ENCODE measurements at regions not wholly inside any gene's neighbourhood (a gene's known extent, or its start where the extent isn't known, plus 50 kb on each side); places are given as distances from the start of the nearest gene placed in this dataset.

- H3K4me2 ChIP-seq (ENCODE audit: extremely low read depth, insufficient read depth, low read length) = no peak overlapping the region
- H3K27ac ChIP-seq (ENCODE audit: insufficient read depth, low read length) = no peak overlapping the region
- TF ChIP-seq CTCF (conservative IDR thresholded peaks at IDR 0.05 in 1 of 2, IDR thresholded peaks at IDR 0.05 in 1 of 2; ENCODE audit: low read depth in 1 of 2, low read length in 2 of 2) (no peak), EZH2 (IDR thresholded peaks at IDR 0.05; ENCODE audit: low read length, missing control alignments) (no peak)
- no peak overlapping the region for H3K9ac ChIP-seq (ENCODE audit: insufficient read depth, low read length)
- H3K4me1 ChIP-seq (ENCODE audit: control insufficient read depth, extremely low read depth, insufficient read depth, low read length) = no peaks in the 10 kb centered on the region
- no peak overlapping the region for H2AFZ ChIP-seq (ENCODE audit: low read length)
- H3K27me3 ChIP-seq (ENCODE audit: control insufficient read depth, insufficient read depth, low read length) = no peaks in the 10 kb centered on the region
- no peaks in the 10 kb centered on the region for H4K20me1 ChIP-seq (ENCODE audit: control insufficient read depth, extremely low read depth, insufficient read depth, low read length)
- no peaks in the 10 kb centered on the region for H3K9me3 ChIP-seq (ENCODE audit: control insufficient read depth, insufficient read depth, low read depth, low read length)
- no peaks in the 10 kb centered on the region for H3K79me2 ChIP-seq (ENCODE audit: control insufficient read depth, insufficient read depth, low read length)
- no peaks in the 10 kb centered on the region for H3K36me3 ChIP-seq (ENCODE audit: control insufficient read depth, insufficient read depth, low read length)
- H3K4me3 ChIP-seq (replicated peaks in 1 of 4; ENCODE audit: control extremely low read depth in 1 of 4, insufficient read depth in 1 of 4, low read depth in 3 of 4, low read length in 4 of 4) = no peak overlapping the region
- DNase-seq (ENCODE audit: low read depth in 2 of 2) = no peak
Measured at GRCh38 chr6:23267651-23268050, 698.3 kb downstream of the HDGFL1 start.

GRCh38 chr6:23268348-23268747, 699.0 kb downstream of the HDGFL1 start:
- Histone ChIP-seq H3K79me2 (ENCODE audit: control insufficient read depth, insufficient read depth, low read length) (no peaks in the 10 kb centered on the region), H3K27me3 (ENCODE audit: control insufficient read depth, insufficient read depth, low read length) (no peaks in the 10 kb centered on the region), H3K4me3 (replicated peaks in 1 of 4; ENCODE audit: control extremely low read depth in 1 of 4, insufficient read depth in 1 of 4, low read depth in 3 of 4, low read length in 4 of 4) (no peak overlapping the region), H3K36me3 (ENCODE audit: control insufficient read depth, insufficient read depth, low read length) (no peaks in the 10 kb centered on the region), H3K4me2 (ENCODE audit: extremely low read depth, insufficient read depth, low read length) (no peak overlapping the region), H2AFZ (ENCODE audit: low read length) (no peak overlapping the region), H3K4me1 (ENCODE audit: control insufficient read depth, extremely low read depth, insufficient read depth, low read length) (no peaks in the 10 kb centered on the region), H3K9ac (ENCODE audit: insufficient read depth, low read length) (no peak overlapping the region), H3K27ac (ENCODE audit: insufficient read depth, low read length) (no peak overlapping the region), H4K20me1 (ENCODE audit: control insufficient read depth, extremely low read depth, insufficient read depth, low read length) (no peaks in the 10 kb centered on the region), H3K9me3 (ENCODE audit: control insufficient read depth, insufficient read depth, low read depth, low read length) (no peaks in the 10 kb centered on the region)
- DNase-seq (ENCODE audit: low read depth in 2 of 2) = no peak
- TF ChIP-seq EZH2 (IDR thresholded peaks at IDR 0.05; ENCODE audit: low read length, missing control alignments) = no peak
- no peak for TF ChIP-seq CTCF (conservative IDR thresholded peaks at IDR 0.05 in 1 of 2, IDR thresholded peaks at IDR 0.05 in 1 of 2; ENCODE audit: low read depth in 1 of 2, low read length in 2 of 2)

GRCh38 chr6:23269436-23269835, 700.1 kb downstream of the HDGFL1 start:
- Histone ChIP-seq H4K20me1 (ENCODE audit: control insufficient read depth, extremely low read depth, insufficient read depth, low read length) (no peaks in the 10 kb centered on the region), H3K4me3 (replicated peaks in 1 of 4; ENCODE audit: control extremely low read depth in 1 of 4, insufficient read depth in 1 of 4, low read depth in 3 of 4, low read length in 4 of 4) (no peak overlapping the region), H3K27ac (ENCODE audit: insufficient read depth, low read length) (no peak overlapping the region), H3K4me1 (ENCODE audit: control insufficient read depth, extremely low read depth, insufficient read depth, low read length) (no peaks in the 10 kb centered on the region), H3K9ac (ENCODE audit: insufficient read depth, low read length) (no peak overlapping the region), H3K9me3 (ENCODE audit: control insufficient read depth, insufficient read depth, low read depth, low read length) (no peaks in the 10 kb centered on the region), H3K4me2 (ENCODE audit: extremely low read depth, insufficient read depth, low read length) (no peak overlapping the region), H3K36me3 (ENCODE audit: control insufficient read depth, insufficient read depth, low read length) (no peaks in the 10 kb centered on the region), H3K79me2 (ENCODE audit: control insufficient read depth, insufficient read depth, low read length) (no peaks in the 10 kb centered on the region), H2AFZ (ENCODE audit: low read length) (no peak overlapping the region), H3K27me3 (ENCODE audit: control insufficient read depth, insufficient read depth, low read length) (no peaks in the 10 kb centered on the region)
- DNase-seq (ENCODE audit: low read depth in 2 of 2) = peak in 1 of 2 donors; percentile 50
- TF ChIP-seq CTCF (conservative IDR thresholded peaks at IDR 0.05 in 1 of 2, IDR thresholded peaks at IDR 0.05 in 1 of 2; ENCODE audit: low read depth in 1 of 2, low read length in 2 of 2) = no peak
- no peak for TF ChIP-seq EZH2 (IDR thresholded peaks at IDR 0.05; ENCODE audit: low read length, missing control alignments)
